ENCODE measurements at regions not wholly inside any gene's neighbourhood (a gene's known extent, or its start where the extent isn't known, plus 50 kb on each side); places are given as distances from the start of the nearest gene placed in this dataset.

- no peak for DNase-seq
- Histone ChIP-seq H3K27ac (ENCODE audit: low read length) (no peak overlapping the region), H3K9me3 (ENCODE audit: control insufficient read depth, low read length) (no peaks in the 10 kb centered on the region), H3K4me1 (ENCODE audit: control insufficient read depth, insufficient read depth, low read length) (no peaks in the 10 kb centered on the region), H3K4me3 (ENCODE audit: low read length) (no peak overlapping the region), H3K27me3 (ENCODE audit: control insufficient read depth, insufficient read depth) (no peaks in the 10 kb centered on the region)
- intact Hi-C loops (cut with DNase I) = no loop called here
- no peak for ATAC-seq
- WGBS = 82% methylated on average over 2 of the region's 2 CpGs
Measured at GRCh38 chr7:88700725-88701124, 58.8 kb upstream of the ZNF804B start.

DNA sequence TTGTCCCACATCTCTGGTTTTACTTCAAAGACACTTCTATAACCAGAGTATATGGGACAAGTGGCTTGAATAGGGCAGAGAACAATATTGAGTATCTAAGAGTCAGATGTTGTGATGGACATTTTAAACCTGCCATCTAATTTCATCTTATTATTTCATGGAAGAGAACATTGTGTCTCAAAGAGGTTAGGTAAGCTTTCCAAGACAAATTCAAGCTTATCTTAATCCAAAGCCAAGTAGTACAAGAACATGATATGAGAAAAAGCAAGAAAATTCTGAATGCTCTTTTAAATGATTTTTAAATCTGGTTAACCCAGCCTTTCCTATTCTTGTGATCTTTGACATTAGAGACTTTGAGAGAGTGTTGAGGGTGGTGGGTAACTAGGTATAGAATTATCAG is 65.3 kb upstream of the ZNF804B start:
- no peak for DNase-seq
- H3K27ac ChIP-seq (ENCODE audit: low read length) = no peak overlapping the region
- H3K9me3 ChIP-seq (ENCODE audit: control insufficient read depth, low read length) = no peaks in the 10 kb centered on the region
- no peak overlapping the region for H3K4me3 ChIP-seq (ENCODE audit: low read length)
- H3K27me3 ChIP-seq (ENCODE audit: control insufficient read depth, insufficient read depth) = no peaks in the 10 kb centered on the region
- H3K4me1 ChIP-seq (ENCODE audit: control insufficient read depth, insufficient read depth, low read length) = no peaks in the 10 kb centered on the region
- no peak for ATAC-seq
- intact Hi-C loops (cut with DNase I) = no loop called here

- Histone ChIP-seq H3K4me3 (ENCODE audit: low read length) (no peak overlapping the region), H3K27me3 (ENCODE audit: control insufficient read depth, insufficient read depth) (no peaks in the 10 kb centered on the region), H3K27ac (ENCODE audit: low read length) (no peak overlapping the region), H3K9me3 (ENCODE audit: control insufficient read depth, low read length) (no peaks in the 10 kb centered on the region), H3K4me1 (ENCODE audit: control insufficient read depth, insufficient read depth, low read length) (no peaks in the 10 kb centered on the region)
- DNase-seq (no peak), ATAC-seq (no peak)
- intact Hi-C loops (cut with DNase I) = no loop called here
Measured at GRCh38 chr7:88693131-88693530, 66.4 kb upstream of the ZNF804B start.

DNA sequence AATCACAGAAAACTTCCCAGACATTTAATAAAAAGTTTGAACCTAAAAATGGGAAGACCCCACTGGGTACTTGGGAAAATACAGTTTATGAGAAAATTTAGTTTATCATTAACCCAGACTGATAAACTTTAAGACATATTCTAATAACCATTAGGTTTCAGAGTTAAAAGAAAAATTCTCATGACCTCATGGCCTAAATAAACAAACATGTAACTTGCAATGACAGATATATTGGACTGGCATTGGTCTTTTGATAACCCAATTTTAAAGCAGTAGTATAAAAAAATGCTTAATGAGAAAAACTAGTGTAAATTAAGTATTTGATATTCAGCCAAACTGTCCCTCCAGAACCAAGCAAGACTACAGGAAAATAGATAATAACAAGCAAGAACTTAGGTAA is 67.0 kb upstream of the ZNF804B start:
- Histone ChIP-seq H3K4me3 (ENCODE audit: low read length) (no peak overlapping the region), H3K4me1 (ENCODE audit: control insufficient read depth, insufficient read depth, low read length) (no peaks in the 10 kb centered on the region), H3K27ac (ENCODE audit: low read length) (no peak overlapping the region), H3K9me3 (ENCODE audit: control insufficient read depth, low read length) (no peaks in the 10 kb centered on the region), H3K27me3 (ENCODE audit: control insufficient read depth, insufficient read depth) (no peaks in the 10 kb centered on the region)
- ATAC-seq (no peak), DNase-seq (no peak)
- intact Hi-C loops (cut with DNase I) = no loop called here

DNA sequence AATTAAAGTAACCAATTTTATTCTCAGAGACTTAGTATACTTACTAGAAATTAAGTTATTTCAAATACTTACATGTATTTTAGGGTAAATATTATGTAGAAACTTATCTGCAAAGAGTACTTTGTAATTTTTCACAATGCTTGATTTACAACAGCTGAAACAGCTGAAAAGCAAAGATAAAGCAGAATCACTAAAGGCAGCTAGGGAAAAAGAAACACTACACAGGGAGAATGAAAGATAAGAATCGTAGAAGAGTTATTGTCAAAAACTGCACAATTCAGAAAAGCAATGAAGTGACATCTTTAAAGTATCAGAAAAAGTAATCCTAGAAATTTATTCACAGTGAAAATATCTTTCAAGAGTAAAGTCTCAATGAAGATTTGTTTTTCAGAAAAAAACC is 69.7 kb upstream of the ZNF804B start:
- intact Hi-C loops (cut with DNase I) = no loop called here
- no peak overlapping the region for H3K27ac ChIP-seq (ENCODE audit: low read length)
- no peak for ATAC-seq
- no peaks in the 10 kb centered on the region for H3K9me3 ChIP-seq (ENCODE audit: control insufficient read depth, low read length)
- WGBS = 52% methylated on average over 1 of the region's 1 CpG
- no peak overlapping the region for H3K4me3 ChIP-seq (ENCODE audit: low read length)
- H3K4me1 ChIP-seq (ENCODE audit: control insufficient read depth, insufficient read depth, low read length) = no peaks in the 10 kb centered on the region
- H3K27me3 ChIP-seq (ENCODE audit: control insufficient read depth, insufficient read depth) = no peaks in the 10 kb centered on the region
- no peak for DNase-seq

DNA sequence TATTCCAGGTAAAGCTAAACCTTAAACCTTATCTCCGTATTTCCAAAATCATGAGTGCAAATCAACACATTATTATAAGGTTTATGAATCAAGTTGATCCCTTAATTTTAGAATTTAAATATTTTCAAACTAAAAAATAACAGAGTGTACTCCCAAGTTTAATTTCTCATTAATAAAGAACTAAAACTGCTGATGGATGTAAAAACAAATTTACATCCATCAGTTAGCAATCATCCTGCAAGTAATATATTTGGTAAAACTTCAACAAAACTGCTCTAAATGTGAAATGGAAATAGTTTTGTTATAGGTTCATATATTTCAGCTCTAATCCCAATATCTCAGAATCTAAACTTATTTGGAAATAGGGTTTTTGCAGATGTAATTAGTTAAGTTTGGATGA is 71.3 kb upstream of the ZNF804B start:
- Histone ChIP-seq H3K27me3 (ENCODE audit: control insufficient read depth, insufficient read depth) (no peaks in the 10 kb centered on the region), H3K27ac (ENCODE audit: low read length) (no peak overlapping the region), H3K4me1 (ENCODE audit: control insufficient read depth, insufficient read depth, low read length) (no peaks in the 10 kb centered on the region), H3K4me3 (ENCODE audit: low read length) (no peak overlapping the region), H3K9me3 (ENCODE audit: control insufficient read depth, low read length) (no peaks in the 10 kb centered on the region)
- no peak for DNase-seq
- no peak for ATAC-seq
- WGBS = 95% methylated on average over 1 of the region's 1 CpG
- intact Hi-C loops (cut with DNase I) = no loop called here

GRCh38 chr7:88686468-88687229 is 72.9 kb upstream of the ZNF804B start:
- no peak overlapping the region for H3K27ac ChIP-seq (ENCODE audit: low read length)
- no peaks in the 10 kb centered on the region for H3K9me3 ChIP-seq (ENCODE audit: control insufficient read depth, low read length)
- no peak for ATAC-seq
- intact Hi-C loops (cut with DNase I) = no loop called here
- H3K4me1 ChIP-seq (ENCODE audit: control insufficient read depth, insufficient read depth, low read length) = no peaks in the 10 kb centered on the region
- 94% methylated on average over 30 of the region's 30 CpGs for WGBS
- H3K27me3 ChIP-seq (ENCODE audit: control insufficient read depth, insufficient read depth) = no peaks in the 10 kb centered on the region
- no peak overlapping the region for H3K4me3 ChIP-seq (ENCODE audit: low read length)
- DNase-seq = no peak

- no peaks in the 10 kb centered on the region for H3K4me1 ChIP-seq (ENCODE audit: control insufficient read depth, insufficient read depth, low read length)
Measured at GRCh38 chr7:88681682-88682081, 77.8 kb upstream of the ZNF804B start.

DNA sequence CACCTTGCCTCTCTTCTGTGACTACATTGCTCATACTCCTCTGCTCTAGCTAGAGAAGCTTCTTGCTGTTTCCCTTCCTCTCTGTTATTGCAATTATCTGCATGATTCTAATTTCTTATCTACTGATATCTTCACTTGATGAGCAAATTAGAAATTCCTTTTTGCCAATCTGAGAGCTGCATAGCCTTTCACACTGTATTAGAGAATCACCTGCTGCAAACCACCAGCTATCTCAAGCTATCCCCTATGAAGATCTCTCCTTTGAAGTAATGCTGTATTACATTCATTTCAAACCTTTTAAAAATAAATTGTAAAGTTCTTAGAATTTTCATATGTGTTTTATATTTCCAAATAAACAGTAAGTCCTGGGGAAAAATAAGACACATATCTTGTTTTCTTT is 89.0 kb upstream of the ZNF804B start:
- Histone ChIP-seq H3K4me3 (ENCODE audit: low read length) (no peak overlapping the region), H3K9me3 (ENCODE audit: control insufficient read depth, low read length) (no peaks in the 10 kb centered on the region), H3K27me3 (ENCODE audit: control insufficient read depth, insufficient read depth) (no peaks in the 10 kb centered on the region), H3K27ac (ENCODE audit: low read length) (no peak overlapping the region), H3K4me1 (ENCODE audit: control insufficient read depth, insufficient read depth, low read length) (no peaks in the 10 kb centered on the region)
- DNase-seq (no peak), ATAC-seq (no peak)
- intact Hi-C loops (cut with DNase I) = no loop called here

More at GRCh38 chr7:88681682-88682081, 77.8 kb upstream of the ZNF804B start:
- Histone ChIP-seq H3K27ac (ENCODE audit: low read length) (no peak overlapping the region), H3K27me3 (ENCODE audit: control insufficient read depth, insufficient read depth) (no peaks in the 10 kb centered on the region), H3K4me3 (ENCODE audit: low read length) (no peak overlapping the region), H3K9me3 (ENCODE audit: control insufficient read depth, low read length) (no peaks in the 10 kb centered on the region)
- intact Hi-C loops (cut with DNase I) = no loop called here
- DNase-seq = no peak
- 95% methylated on average over 2 of the region's 2 CpGs for WGBS
- no peak for ATAC-seq

GRCh38 chr7:88669913-88670312 is 89.6 kb upstream of the ZNF804B start:
- ATAC-seq (no peak), DNase-seq (no peak)
- intact Hi-C loops (cut with DNase I) = no loop called here
- no peaks in the 10 kb centered on the region for H3K27me3 ChIP-seq (ENCODE audit: control insufficient read depth, insufficient read depth)
- no peak overlapping the region for H3K4me3 ChIP-seq (ENCODE audit: low read length)
- H3K27ac ChIP-seq (ENCODE audit: low read length) = no peak overlapping the region
- 82% methylated on average over 3 of the region's 3 CpGs for WGBS
- no peaks in the 10 kb centered on the region for H3K9me3 ChIP-seq (ENCODE audit: control insufficient read depth, low read length)
- H3K4me1 ChIP-seq (ENCODE audit: control insufficient read depth, insufficient read depth, low read length) = no peaks in the 10 kb centered on the region

- H3K9me3 ChIP-seq (ENCODE audit: control insufficient read depth, low read length) = no peaks in the 10 kb centered on the region
- no peak overlapping the region for H3K27ac ChIP-seq (ENCODE audit: low read length)
- no peaks in the 10 kb centered on the region for H3K4me1 ChIP-seq (ENCODE audit: control insufficient read depth, insufficient read depth, low read length)
- intact Hi-C loops (cut with DNase I) = no loop called here
- H3K4me3 ChIP-seq (ENCODE audit: low read length) = no peak overlapping the region
- no peaks in the 10 kb centered on the region for H3K27me3 ChIP-seq (ENCODE audit: control insufficient read depth, insufficient read depth)
- DNase-seq (no peak), ATAC-seq (no peak)
- 70% methylated on average over 1 of the region's 1 CpG for WGBS
Measured at GRCh38 chr7:88668591-88668990, 90.9 kb upstream of the ZNF804B start.

DNA sequence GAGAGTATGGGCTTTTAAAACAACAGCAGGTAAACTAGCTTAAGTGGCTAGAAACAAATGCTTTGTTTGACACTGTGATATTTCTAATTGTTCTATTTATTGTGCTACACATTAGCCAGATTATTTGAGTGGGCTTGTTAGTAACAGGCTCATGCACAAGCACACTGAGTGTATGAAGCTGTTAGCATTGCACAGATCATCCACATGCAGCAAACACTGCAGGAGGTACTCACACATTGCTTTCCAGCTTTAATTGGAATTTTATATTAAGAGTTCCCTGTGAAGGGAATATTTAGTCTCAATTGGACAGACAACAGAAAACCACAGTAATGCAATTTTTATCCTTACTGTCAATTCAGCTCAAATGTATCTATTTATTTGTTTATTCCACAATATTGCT is 92.9 kb upstream of the ZNF804B start:
- Histone ChIP-seq H3K4me1 (ENCODE audit: control insufficient read depth, insufficient read depth, low read length) (no peaks in the 10 kb centered on the region), H3K27me3 (ENCODE audit: control insufficient read depth, insufficient read depth) (no peaks in the 10 kb centered on the region), H3K27ac (ENCODE audit: low read length) (no peak overlapping the region), H3K4me3 (ENCODE audit: low read length) (no peak overlapping the region), H3K9me3 (ENCODE audit: control insufficient read depth, low read length) (no peaks in the 10 kb centered on the region)
- intact Hi-C loops (cut with DNase I) = no loop called here
- DNase-seq (no peak), ATAC-seq (no peak)
